GM12891 (cell line): ENCODE measurements at regions not wholly inside any gene's neighbourhood (a gene's known extent, or its start where the extent isn't known, plus 50 kb on each side); places are given as distances from the start of the nearest gene placed in this dataset.

Experiments used
- POLR2A ChIP-seq: IDR thresholded peaks from 2 replicates; pipeline ENCODE4 v1.6.1; 2011; ENCODE audit warnings: low read depth, low read length, control low read depth
- SPI1 ChIP-seq: IDR thresholded peaks from 2 replicates; pipeline ENCODE4 v1.6.1; 2011; ENCODE audit warnings: low read depth, low read length, control low read depth
- TAF1 ChIP-seq: IDR thresholded peaks from 2 replicates; pipeline ENCODE4 v1.6.1; 2011; ENCODE audit warnings: low read depth, low read length, control low read depth

DNA sequence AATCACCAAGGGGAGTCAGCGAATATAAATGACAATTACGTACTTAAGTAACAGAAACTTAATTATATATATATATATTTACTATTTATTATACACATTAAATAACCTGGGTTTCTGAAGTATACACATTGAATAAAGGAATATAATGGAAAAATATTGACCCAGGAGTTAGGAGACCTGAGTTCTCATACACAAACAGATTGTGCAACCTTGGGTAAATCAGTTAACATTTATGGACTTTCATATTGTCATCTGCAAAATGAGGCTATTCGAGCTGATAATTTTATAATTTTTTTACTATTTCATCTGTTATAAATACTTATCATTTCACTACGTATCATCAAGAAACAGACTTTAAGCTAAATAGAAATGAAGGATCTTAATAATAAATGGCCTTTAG is 75.1 kb upstream of the SRRM3 start:
- no peak for TF ChIP-seq TAF1
- no peak for TF ChIP-seq SPI1
- TF ChIP-seq POLR2A, result no peak
